ENCODE measurements at regions not wholly inside any gene's neighbourhood (a gene's known extent, or its start where the extent isn't known, plus 50 kb on each side); places are given as distances from the start of the nearest gene placed in this dataset.
A peak's percentile ranks its signal among the peaks of the same experiment; 100 is the strongest.
"Not testable (repeated sequence)": the region's sequence is repeated elsewhere in the genome, so short reads cannot be mapped to it uniquely, and the experiment has no call there.

DNA sequence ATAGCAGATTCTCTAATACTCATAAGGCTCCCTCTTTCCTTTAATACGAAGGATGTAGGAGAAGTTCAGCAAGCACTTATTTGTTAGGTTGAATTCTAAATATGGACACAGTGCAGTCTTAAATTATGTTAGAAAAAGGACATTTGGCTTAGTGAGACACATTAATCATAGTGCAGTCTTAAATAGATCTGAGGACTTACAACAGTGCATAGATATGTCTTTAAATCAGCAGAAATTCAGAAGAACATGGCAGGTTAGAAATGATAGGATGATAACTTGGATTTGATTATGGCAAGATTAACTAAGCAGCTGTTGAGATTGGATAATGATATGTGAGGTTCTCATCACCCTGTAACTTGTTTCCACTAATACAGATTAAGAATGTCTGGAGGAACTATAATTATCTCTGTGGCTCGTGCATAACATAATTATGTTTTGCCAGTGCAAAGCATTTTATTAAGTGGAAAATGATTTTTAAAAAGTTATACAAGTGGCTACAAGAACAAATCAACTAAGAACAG is 485.9 kb downstream of the USP25 start:
- DNase-seq = no peak

DNA sequence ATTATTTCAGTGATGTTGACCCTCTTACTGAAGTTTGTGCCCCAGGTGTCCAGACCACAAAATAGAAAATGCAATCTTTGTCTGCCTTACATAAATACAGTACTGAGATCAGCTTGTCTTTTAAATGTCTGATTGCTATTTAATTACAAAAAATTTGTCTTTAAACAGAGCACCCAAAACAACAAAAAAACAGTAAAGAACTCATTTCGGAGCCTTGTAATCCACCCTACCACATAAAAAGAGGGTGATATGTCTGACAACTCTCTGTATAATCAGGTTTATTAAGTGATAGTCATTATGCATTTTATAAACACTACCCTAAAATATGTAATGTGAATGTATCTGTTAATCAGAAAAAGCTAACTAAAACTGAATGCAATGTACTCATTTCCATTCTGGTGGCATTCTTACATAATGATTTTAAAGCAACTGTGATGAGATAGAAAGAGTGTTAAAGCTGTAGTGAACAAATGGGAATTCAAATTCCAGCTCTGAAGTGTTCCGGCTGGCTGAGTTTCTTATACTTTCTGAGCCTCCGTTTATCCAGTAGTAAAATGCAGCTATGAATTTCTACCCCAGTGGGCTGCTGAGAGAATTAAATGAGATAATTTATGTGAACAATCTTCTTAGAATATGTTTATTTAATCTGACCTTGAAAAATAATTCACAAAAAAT is 486.6 kb downstream of the USP25 start:
- DNase-seq = no peak

DNA sequence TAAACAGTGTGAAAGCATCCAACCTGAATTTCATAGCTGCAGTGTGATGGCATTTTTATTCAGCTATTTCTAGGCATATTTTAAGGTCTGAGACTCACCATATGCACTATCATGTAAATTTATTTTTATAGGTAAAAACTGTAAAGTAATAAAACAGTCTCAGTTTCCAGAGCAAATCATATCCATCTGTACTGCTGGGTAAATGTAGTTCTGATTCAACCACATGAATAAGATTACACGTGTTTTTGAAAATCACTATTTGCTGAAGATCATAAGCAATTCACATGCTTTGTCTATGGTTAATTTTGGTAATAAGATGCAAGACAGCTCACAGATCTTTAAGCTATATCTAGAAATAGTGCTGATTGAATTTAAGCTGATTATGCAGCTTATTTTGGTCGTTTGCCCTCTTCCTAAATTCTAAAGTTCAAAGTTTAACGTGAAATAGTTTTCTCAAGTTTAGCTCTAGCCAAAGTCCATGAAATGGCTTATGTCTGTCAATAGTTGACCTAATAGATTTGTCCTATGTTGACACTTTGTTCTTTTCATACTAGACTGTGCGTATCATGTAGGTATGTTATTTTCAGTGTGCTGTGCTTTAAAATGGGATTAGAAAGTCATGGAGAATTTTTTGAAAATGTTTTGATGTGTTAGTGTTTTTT is 489.0 kb downstream of the USP25 start:
- DNase-seq = no peak

DNA sequence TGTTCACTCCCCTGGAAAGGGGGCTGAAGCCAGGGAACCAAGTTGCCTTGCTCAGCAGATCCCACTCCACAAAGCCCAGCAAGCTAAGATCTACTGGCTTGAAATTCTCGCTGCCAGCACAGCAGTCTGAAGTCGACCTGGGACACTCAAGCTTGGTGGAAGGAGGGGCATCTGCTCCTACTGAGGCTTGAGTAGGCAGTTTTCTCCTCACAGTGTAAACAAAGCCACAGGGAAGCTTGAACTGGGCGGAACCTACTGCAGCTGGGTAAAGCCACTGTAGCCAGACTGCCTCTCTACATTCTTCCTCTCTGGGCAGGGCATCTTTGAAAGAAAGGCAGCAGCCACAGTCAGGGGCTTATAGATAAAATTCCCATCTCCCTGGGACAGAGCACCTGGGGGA is 495.0 kb downstream of the USP25 start:
- not testable (repeated sequence) for DNase-seq

DNA sequence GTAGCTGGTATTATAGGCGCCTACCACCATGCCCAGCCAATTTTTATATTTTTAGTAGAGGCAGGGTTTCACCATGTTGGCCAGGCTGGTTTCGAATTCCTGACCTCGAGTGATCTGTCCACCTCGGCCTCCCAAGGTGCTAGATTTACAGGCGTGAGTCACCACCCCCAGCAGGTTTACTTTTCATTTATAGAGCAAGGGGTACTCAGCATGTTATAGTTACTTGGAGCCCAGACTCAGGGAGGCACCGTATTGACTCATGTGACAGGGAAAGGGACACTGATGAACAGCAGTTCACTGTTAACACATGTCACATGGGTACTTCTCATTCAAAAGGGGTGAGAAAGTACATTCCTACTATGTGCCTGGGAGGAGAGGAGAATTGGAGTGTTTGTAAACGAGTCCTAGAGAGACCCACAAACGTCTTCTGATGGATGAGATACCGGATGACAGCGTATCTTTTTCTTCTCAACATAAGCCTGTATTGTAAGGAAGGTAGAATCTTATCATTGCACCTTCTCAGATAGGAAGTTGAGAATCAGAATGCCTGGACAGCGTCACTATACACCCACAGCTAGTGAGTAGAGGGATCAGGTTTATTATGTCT is 510.0 kb downstream of the USP25 start:
- no peak for DNase-seq

DNA sequence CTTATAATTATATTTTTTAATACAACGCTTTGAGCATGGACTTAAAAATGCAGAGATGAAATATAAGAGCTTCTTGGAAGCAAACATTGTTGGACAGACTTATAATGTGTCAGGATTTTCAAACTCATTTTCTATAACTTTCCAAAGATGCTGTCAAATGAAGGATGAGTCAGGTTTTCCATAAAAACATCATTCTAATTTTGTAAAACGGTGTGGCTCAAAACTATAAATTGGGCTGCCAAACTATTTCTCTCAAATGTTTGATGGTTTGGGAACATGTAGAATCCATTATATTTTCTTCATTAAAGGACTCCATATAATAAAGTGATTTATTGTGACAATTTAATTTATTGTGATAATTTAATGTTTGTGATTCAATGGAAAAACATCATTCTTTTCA is 511.2 kb downstream of the USP25 start:
- no peak for DNase-seq

DNA sequence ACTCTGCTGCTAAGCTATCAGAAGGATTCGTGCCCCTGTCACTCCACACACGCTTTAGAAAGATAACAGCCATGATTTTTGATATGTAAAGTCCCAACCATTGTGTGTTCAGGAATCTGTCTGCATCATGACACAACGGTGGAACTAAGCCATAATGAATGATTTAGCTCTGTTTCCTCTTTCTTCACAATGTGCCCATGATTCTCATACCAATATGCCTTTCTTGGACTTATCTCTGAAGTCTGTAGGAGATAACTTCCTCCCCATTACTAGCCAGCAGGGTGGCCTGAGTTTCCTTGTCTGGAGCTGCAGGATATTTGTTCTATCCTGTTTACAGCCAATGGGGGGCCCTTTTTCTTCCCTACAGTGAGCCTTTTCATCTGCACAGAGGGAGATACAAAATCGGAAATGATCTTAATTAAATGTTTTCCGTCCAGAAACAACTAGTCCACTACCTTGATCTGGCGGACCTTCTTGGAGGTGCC is 511.7 kb downstream of the USP25 start:
- no peak for DNase-seq

DNA sequence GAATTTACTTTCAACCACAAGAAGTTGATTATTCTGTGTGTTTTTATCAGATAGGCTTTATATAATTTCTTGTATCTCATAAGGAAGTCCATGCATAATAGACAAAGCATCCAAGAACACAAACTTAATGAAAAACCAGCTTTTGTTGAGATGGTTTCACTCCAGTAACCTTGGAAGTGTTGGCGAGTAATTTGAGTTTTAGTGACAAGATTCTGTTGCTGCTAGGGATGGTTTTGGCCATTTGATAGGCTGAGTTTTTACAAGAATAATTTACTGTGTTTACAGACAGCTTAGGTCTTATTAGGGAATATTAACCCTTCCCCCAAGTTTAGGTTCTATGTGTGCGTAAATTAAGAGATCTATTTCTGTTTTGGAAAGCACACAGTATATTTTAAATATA is 513.6 kb downstream of the USP25 start:
- no peak for DNase-seq

DNA sequence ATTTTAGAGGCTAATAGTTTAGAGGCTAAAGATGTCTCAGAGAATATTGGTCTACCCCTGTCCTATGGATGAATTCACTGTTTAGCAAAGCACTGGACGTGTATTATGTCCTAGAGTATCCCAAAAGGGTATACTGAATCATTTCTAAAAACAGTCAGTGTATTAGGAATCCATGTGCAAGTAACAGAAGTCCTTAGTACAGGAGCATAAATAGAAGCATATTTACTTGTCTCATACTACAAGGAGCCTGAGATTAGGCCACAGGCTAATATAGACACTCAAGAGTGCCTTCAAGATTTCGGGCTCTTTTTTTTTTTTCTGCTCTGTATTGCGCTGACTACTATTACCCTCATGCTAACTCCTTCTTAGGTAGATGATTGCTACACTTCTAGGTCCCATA is 518.9 kb downstream of the USP25 start:
- no peak for DNase-seq

DNA sequence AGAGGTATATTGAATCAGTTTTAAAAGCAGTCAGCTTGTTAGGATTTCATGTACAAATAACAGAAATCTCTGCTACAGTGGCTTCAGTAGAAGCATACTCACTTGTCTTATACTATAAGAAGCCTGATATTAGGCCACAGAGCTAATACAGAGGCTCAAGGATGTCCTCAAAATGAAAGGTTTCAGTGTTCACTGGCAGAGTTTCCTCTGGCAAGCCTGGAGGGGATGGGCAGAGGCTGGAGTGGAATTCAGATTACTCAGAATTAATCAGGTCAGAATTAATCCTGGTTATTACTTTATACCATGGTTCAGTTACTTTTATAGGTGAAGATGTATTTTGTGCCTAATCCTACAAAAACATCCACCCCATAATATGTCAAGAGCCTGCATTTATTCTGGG is 520.5 kb downstream of the USP25 start:
- DNase-seq = peak in 5 of 58 donors; percentile 1 to 11 (median 3)

DNA sequence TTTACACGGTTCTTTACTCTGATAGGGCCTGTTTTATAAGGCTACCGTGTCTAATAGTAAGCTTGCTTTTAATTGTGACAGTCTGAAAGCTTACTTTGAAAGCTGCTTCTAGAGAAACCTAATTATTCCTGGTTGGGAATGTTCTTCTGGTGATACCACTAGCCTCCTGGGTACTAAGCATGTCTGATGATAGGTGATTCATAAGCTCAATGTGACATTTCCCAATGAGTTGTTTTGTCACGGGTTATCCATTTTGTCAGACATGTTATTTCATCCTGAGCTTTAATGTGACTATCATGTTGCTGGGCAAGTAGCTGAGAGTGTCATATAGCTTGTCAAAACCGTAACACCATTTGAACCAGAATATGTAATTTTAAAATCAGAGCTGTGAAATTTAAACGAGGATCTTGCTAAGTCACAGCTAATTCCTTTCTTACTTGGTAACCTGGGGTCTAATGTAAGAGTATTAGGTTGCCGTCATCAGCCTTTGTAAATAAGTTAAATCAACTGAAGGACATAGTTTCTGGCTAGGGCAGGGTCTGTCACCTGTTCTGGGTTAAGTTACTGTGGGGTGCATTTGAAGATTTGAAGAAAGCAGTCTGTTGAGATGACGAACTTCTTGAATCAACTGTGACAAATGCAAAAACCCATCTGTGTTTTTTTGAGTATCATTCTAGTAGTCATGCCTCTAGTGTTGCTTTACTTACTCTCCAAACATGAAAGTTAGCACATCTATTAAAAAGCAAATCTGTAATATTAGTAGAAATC is 529.2 kb downstream of the USP25 start:
- DNase-seq = no peak

DNA sequence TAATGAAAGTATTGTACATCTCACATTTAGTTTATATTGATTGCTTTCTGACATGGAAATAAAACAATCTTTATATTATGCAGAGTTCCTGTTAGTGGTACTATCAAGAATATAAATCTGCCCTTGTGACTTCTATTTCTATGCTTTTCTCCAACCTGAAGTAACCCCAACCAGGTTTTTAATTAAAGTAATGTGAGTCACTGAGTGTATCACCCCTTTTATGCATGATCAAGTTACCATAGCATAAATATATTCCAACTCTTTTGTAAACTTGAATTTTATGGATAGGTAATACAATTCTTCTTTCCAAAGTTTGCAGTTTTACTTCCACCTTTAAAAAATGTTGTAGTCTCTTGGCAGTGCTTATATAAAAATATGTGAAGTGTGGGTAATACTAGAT is 532.3 kb downstream of the USP25 start:
- DNase-seq = no peak

DNA sequence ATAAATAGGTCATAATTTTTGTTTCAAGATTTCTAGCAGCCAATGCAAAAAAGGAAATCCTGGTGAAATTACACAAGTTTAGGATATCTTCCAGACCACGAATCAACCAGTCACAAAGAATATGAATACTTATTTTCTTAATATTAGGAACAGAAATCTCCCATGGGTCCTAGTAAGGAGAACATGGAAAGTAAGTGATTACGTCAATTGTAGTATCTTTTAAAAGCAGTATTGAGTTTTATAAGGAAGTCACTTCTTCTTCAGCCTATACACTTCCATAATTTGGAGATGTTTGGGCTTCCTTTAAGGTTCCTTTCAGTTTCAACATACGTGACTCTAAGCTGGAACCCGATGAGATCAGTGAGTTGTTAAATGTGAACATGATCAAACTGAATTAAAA is 534.5 kb downstream of the USP25 start:
- DNase-seq = no peak

DNA sequence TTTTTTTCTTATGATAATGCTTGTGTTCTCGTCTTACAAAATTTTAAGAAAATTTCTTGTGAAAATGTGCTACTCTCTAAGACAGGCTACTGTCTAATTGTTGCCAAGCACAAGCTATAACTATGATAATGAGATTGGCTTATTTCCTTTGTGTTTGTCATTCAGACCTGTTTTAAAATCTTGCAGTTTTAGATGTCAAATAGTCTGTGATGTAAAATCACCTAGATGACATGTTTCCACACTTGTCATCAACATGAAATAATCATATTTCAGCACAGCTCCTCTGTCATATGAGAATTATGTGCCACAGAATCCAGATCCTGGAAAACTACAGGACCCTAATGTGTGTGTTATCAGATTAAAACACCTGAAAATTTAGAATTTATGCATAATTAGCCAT is 539.7 kb downstream of the USP25 start:
- DNase-seq = no peak

DNA sequence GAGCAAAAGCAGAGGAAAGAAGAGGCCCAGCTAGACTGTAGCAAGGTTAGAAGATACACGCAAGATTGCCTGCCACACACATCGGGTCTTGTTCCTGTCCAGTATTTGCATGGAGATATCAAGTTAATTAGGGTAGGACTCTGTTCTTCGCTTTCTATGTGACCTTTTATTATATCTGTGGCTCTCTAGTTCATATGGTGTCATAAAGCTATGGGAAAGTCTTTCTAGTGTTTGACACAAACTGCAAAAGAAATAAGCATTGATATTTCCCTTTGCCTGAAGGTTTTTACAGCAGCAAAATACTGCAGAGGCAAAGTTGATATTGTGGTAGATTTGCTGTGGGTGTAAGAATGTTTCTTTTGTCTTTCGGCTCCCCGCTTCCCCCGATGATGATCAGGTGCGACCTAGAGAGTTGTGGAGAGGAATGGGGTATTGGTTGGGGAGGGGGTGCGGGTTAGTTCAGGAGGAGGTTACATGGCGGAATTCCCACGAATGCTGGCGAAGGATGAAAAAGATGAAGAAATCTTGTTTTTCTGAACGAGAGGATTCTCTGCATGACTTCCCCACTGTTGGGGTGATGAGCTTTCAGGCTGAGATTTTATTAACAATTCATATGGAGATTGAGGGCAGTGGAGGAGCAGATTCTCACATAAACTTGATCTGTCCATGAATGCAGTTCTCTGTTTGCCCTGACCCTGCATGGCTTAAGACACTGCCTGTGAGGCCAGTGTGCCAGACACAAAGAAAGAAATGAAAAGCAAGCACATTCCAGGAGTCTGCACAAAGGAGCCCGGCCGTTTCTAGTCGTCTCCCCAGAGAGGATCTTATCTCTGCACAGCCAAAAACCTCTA is 550.2 kb downstream of the USP25 start:
- peak in 42 of 58 donors; percentile 3 to 75 (median 49) for DNase-seq

DNA sequence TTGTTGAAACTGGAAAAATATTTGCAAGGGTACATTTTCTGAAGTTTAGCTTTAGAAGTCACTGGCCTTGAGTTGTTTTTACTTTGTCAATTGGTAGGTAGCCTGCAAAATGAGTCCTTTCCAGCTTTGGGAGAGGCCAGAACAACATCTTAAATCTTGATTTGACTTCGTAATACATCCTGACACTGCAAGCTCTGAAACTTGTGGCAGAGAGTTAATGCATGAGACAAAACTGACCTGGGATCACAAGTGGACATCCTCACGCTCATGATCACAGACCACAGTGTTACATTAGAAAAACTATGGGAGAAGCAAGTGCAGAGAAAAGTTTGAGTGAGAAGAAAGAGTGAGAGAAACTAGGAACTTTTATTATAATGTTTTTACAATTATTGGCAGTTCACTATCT is 550.9 kb downstream of the USP25 start:
- DNase-seq = peak in 3 of 58 donors; percentile 12 to 37 (median 15)

DNA sequence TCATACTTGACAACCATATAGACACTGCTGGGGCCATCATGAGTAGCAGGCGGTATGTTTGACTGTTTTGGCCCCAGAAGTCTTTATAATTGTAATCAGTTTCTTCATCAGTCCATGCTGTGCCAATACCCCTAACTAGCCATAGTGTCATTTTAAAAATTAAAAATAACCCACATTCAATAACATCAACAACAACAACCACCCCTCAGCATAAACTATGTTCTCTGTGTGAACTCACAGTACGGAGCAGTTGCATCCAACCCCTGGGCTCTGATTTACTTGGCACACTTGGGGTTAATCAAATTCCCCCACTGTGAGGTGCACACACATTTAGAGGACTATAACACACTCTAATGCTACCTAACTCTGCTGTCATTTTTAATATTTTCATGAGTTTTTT is 553.7 kb downstream of the USP25 start:
- DNase-seq = no peak

DNA sequence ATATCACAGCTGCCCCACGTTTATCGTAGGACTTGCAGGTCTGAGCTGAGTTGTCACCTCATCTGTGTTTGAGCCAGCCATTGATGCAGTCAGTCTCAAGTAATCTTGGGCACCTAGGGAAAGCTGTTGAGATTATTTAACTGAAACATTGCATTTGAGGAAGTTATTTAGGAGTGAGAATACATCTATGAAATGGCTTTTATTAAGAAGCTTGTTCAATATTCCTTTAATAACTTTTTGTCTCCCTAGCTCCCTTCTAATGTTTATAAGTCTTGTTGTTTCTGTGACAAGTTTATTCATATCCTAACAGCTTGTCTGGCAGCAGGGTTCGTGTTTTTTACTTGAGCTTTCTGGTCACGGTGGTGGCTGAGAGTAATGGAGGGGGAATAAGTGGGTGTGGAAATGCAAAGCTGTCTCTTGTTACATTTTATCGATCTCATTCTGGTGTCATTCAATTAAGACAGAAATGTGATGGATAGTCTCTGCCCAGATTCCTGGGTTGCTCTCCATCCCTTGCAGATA is 555.9 kb downstream of the USP25 start:
- peak in 2 of 58 donors; percentile 3 to 11 for DNase-seq

DNA sequence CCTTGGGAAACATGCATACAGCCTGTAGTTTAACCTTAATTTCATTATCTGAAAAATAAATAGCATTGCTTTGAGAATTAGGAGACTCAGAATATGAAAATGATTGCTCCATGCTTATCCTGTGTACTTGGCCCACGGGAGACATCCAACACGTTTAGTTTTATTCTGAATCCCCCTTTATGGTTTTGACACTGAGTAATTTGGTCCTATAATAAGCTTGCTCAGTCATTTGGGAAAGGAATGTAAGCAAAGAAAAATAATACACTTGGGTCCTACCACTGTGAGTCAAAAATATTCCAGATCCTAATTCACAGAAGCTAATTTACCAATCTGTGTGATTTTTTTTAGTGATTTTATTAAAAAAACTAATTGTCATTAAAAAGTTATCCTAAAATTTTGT is 557.3 kb downstream of the USP25 start:
- no peak for DNase-seq

DNA sequence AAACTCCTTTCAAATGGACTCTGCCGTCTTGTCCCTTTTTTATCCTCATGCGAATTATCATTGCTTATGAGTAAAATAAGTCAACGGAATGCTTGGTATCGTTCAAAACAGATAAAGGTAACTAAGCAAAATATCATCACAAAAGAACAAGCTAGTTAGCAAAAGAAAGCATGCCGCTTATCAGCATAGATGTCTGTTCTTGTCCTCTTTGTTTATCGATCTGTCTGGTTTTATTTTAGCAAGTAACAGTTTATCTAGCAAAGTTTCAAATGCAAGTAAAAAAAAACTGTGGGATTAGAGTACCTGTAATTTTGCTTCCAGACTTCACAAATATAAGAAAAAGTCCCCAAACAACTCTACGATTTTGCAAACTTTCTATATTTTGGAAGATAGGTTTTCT is 561.5 kb downstream of the USP25 start:
- DNase-seq = no peak
